ENCODE measurements at regions not wholly inside any gene's neighbourhood (a gene's known extent, or its start where the extent isn't known, plus 50 kb on each side); places are given as distances from the start of the nearest gene placed in this dataset.
"Not testable (repeated sequence)": the region's sequence is repeated elsewhere in the genome, so short reads cannot be mapped to it uniquely, and the experiment has no call there.

- no peak for DNase-seq
These were observed 191.9 kb downstream of the C7orf25 start for GRCh38 chr7:42720012-42720411.

- DNase-seq: not testable (repeated sequence)
These were observed 193.4 kb downstream of the C7orf25 start for GRCh38 chr7:42718466-42718865.

GRCh38 chr7:42714356-42714755, 197.5 kb downstream of the C7orf25 start:
- DNase-seq: no peak

GRCh38 chr7:42709284-42709683, 202.6 kb downstream of the C7orf25 start:
- no peak for DNase-seq

DNA sequence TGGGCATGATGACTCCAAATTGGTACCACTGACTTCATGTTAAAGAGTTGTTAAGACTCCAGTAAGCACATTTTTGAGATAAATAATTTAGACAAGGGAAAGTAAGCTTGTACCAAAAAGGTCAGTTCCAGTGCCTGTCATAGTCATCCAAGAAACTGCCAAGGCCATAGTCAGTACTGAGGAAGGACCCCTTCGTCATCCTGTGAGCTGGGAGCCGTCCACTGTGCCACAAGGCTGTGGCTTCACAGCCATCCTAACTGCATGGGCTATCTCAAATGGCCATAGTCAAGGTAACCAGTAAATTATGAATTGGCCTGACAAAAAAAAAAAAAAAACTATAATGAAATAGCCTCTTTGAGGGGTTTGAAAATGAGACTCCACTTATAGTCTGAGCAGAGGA, 207.2 kb downstream of the C7orf25 start:
- no peak for DNase-seq

DNA sequence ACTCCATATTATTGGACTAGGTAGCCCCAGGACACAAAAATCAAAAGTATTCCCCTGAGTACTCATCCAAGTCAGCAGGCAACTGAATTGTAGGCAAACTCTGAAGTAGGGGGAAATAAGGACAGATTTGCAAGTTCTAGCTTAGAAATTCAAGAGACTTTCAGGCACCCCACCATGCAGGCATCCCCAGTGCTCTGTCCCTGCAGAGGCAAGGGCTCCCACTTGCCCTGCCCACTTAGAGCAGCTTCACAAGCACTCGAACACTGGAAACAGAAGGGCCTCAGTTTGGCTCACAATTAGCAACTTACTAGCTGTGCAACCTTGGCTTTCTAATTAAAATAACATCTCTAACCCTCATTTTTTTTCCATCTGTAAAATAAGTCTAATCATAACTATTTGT, 209.2 kb downstream of the C7orf25 start:
- no peak for DNase-seq

DNA sequence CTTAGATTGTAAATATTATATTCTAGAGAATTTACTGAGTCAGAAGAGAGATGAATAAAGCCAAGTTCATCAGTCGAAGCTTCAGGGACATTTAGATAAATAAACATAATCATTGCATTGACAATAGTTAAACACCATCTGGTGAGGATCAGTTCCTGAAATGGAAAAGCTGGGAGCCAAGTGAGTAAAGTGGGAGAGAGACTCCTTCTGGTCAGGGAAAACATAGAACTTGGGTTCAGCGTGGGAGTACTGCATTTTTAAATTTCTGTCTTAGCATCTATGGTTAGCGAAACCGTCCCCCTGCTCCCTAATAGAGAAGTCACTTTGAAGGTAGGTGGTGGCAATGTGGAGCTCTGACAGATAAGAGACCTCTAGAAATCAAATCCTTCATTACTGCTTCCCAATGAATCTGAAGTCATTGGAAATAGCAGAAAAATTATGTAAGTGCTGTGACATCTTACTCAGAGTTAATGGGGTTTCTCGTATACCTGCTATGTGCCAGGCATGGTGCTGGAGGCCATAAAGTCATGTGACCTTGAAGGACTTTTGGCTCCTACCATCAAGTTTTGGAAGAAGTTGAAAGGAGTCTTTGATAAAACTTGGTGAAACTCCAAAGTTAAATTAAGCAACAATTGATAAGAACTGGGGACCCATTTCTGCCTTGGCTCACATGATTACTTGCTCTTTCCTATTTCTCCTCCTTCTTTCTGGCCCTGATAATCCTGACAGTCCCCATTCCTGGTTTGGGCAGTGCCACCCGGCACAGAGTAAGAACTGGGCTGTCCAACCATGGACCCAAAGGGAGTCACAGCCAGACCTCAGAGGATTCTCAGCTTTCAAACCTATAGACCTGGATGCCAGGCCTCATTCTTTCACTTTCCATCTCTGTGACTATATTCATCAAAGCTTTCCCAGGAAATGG, 211.2 kb downstream of the C7orf25 start:
- DNase-seq: no peak

GRCh38 chr7:42699380-42700178, 212.3 kb downstream of the C7orf25 start:
- DNase-seq: no peak

DNA sequence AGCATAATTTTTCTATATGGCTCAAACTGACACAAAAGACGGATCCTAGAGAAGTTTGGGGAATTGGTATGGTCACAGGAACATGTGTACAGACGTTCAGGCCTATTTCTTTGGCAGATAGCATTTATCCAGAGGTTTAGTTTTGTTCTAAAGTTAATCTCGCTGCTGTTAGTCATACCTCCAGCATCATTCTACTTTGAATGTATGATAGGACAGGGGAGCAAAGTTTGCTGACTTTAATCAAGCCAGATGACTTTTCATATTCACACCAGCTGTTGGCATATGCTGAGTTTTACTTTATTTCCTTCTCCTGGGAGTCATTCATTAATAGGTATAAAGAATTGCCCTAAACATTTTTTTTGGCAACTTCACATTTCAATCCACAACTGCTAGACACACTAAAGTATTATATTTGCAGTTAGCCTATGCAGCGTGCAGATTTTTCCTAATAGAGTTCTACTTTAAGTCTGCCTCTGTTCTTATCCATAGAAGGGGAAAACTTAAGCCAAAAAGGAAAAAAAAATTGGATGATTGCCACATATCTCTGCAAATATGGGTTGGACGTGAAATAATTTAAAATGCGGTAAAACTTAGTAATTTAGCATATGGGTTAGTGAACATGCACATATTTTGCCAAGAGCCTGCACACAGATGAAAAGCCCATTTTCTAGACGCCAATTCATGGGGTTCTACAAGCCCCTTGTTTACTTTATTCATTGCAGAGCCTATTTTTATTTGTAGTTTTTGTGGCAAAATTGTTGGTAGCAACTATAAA, 213.1 kb downstream of the C7orf25 start:
- DNase-seq: no peak

- DNase-seq: no peak
These were observed 216.9 kb downstream of the C7orf25 start for GRCh38 chr7:42694894-42695507.

DNA sequence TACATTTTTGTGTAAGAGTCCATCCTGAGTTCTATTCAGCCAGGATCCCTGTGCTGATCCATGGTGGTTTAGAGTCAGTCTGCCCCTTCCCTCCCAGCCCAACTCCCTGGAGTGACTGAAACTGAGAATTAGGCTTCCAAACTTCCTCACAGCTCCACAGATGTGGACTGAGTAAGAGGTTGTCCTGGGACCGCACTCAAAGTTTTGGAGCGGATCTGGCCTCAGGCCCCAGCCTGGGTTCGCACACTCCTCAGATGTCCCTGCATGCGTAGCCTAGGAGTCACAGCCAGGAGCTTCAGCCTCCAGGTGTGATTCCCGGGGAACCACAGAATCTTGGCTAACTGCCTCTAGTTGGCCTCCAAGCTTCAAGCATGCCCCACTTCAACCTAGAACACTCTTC, 218.1 kb downstream of the C7orf25 start:
- no peak for DNase-seq

- DNase-seq: no peak
These were observed 219.2 kb downstream of the C7orf25 start for GRCh38 chr7:42692621-42693020.

GRCh38 chr7:42690794-42691639, 220.9 kb downstream of the C7orf25 start:
- peak; percentile 61 for DNase-seq

GRCh38 chr7:42689626-42690025, 222.2 kb downstream of the C7orf25 start:
- DNase-seq: no peak

DNA sequence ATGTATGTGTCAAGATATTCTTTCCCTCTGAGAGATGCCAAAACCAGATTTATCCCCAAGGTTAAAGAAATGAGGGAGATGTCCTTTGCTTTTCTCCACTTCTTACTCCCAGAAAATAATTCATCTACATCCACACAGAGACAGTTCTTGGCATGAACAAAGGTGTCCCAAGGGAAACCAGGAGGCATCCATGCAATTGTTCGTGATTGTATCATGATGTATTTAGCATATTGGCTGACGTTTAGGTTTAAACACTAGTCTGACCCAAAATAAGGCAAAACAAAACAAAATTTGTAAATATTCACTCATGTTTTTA, 223.9 kb downstream of the C7orf25 start:
- no peak for DNase-seq

- no peak for DNase-seq
These were observed 224.4 kb downstream of the C7orf25 start for GRCh38 chr7:42687211-42688055.

DNA sequence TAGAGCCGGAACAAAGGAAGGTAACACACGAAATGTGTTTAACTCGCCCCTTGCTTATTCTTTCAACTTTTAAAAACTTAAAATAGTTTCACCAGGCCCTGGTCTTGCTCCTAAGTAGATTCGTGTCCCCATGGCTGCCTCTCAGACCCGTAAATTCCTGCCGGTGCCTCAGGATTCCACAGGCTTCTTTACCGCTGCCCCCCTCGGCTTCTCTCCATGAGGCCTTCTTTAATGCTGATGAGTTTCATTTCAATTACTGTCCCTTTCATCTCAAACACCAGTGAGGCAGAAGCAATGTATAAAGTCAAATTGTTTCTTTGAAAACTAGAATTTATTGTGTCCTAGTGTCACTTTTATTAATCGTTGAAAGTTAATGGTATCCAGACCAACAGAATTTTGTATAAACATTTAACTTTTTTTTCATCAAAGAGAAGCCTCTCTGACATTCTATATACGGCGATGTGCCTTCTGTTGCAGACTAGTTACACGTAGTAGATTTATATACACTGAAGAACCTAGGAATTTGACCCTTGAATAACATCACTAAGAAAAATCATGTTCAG, 225.2 kb downstream of the C7orf25 start:
- DNase-seq: no peak

DNA sequence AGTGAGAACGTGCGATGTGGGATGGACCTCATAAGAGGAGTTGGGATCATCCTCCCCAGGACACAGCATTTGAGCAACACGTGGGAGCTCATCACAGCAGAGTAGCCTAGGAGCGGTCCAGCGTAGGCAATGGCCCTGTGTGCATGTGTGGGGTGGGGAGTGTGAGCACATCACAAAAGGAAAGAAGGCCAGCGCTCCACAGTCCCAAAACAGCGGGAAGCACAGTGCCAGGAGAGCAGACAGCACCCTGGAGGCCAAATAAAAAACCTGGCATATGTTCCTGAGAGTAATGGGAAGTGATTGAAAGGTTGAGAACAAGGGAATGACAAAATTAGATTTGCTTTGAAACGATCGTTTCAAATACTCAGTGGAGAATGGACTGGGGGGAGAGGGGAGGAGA, 226.0 kb downstream of the C7orf25 start:
- DNase-seq: no peak

- peak; percentile 2 for DNase-seq
These were observed 233.8 kb downstream of the C7orf25 start for GRCh38 chr7:42677751-42678699.
